Activated CD4-positive, alpha-beta T cell treated with anti-CD3 and anti-CD28 coated beads, Interleukin-2, amount 50 U/mL, for 16 hours (primary cell): ENCODE measurements at regions not wholly inside any gene's neighbourhood (a gene's known extent, or its start where the extent isn't known, plus 50 kb on each side); places are given as distances from the start of the nearest gene placed in this dataset.

Experiments used
- DNase-seq: peaks from one replicate; pipeline ENCODE4 v3.0.0-alpha.2; 2020

DNA sequence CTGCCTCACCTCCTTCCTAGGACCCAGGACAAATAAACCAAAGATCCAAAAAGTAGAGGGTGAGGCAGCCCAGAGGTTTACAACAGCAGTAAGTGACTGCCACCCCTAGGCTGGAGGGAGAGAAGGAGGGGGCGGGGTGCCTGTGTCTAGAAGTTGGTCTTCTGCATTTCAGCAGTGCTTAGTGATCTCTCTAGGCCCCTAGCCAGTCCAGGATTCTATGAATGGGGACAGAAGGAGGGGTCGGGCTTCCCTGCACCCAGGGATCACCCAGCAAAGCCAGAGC, 62.8 kb upstream of the KDM7A start:
- DNase-seq, result no peak

DNA sequence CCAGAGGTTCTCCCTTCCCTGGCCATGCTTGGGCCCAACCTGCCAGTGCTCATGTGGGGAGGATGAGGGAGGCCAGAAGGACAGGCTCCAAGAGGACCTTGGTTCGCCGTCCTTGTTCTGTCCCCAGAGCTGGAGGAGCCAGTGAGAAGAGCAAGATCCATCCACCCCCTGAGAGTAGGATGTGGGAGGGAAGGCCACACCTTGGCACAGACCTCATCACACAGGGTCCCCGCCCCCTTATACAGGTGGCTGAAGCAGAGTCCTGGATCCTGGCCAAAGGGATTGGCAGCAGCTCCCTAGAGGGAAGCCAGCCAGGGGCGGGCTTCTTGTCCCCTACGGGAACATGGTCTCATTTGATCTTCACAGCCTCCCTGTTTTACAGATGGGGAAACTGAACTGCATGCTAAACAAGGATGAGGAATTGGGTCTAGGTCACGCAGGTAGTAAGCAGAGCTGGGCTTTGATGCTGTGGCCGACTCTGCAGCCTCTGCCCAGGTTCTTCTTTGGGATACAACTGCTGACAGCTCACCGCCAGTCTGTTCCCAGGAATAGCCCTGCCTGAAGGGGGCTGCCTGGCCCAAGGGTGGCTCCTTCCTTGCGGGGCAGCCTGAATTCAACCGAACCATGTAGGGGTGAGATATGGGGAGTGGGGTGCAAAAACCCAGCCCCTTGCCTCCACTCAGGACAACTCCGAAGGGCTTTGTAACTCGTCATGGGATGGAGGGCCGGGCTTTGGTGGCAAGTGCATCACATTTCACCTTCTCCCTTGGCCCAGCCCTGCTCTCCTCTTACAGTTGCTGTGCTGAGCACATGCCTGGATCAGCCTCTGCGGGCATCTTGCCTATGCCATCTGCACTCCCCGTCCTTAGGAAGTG, 62.2 kb upstream of the KDM7A start:
- DNase-seq, result no peak

DNA sequence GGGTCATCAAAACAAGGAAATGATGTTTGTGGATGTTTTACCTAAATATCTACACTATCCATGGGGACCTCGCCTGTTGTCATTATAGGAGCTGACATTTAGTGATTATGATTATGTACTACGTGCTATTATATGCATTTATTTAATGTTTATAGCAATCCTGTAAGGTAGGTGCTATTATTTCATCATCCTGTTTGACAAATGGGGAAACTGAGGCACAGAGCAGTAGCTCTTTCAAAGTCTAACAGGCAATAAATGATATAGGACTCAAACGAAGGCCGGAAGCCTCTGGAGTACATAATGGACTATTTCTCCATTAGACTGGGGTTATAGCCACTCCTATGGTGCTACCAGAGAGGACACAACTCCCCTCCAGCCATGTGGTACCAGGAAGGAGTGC, 60.6 kb upstream of the KDM7A start:
- no peak for DNase-seq

DNA sequence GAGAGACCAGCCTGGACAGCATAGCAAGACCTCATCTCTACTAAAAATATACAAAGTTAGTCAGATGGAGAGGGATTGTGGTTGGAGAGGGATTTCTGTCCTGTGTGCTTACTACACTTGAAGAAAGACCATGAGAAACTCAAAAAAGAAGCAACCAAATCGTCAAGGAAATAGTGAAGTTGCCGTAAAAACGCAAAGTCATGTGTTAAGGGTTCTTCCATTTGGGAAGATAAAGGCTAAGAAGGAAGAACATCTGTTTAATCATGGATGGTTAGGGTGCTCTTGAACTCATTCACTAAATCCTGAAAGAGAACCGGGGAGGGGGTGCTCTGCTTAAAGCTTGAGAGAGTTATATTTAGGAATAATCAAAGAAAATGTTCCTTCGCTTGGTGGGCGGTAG, 59.8 kb upstream of the KDM7A start:
- no peak for DNase-seq

DNA sequence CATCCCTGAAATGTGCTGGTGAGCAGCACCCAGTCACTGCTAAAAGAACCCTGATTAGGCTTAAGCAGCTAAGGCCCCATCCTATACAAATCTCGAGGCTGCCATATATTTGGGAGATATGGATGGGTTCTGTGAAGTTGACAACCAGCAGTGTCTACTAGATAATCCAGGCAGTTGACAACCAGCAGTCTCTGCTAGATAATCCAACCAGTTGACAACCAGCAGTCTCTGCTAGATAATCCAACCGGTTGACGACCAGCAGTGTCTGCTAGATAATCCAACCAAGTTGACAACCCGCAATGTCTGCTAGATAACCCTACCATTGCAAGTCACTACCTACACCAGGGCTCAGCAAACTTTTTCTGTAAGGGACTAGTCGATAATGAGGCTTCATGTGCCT, 58.3 kb upstream of the KDM7A start:
- no peak for DNase-seq

DNA sequence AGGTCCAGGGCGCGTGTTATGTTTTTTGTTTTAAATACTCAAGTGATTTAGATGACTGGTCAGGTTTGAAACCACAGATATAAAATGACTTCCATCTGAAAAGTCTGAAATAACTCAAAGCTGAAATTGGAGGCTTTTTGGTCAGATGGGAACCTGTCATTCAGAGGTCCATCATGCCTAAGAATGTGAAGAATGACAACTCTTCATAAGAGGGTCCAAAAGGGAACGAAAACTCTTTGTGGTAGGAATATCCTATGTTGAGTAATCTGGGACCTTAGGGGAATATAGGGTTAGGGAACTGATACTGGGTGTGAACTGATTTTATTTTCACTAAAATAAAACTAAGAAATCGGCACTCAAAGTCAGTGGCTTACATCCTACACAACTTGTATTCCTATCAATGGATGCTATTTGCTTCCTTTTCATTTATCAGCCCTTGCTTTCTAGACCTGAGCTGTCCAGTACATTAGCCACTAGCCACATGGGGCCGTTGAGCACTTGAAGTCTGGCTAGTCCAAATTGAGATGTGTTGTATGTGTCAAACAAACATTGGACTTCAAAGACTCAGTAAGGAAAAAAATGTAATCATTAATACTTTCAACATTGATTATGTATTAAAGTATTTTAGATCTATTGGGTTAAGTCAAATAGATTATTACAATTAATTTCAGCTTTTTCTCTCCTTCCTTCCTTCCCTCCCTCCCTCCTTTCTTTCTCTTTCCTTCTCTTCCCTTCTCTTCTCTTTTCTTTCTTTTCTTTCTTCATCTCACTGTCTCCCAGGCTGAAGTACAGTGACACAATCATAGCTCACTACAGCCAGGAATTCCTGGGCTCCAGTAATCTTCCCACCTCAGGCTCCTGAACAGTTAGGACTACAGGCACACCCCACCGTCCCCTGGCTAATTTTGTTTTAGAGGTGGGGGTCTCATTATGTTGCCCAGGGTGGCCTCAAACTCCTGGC, 56.5 kb upstream of the KDM7A start:
- DNase-seq, result no peak

DNA sequence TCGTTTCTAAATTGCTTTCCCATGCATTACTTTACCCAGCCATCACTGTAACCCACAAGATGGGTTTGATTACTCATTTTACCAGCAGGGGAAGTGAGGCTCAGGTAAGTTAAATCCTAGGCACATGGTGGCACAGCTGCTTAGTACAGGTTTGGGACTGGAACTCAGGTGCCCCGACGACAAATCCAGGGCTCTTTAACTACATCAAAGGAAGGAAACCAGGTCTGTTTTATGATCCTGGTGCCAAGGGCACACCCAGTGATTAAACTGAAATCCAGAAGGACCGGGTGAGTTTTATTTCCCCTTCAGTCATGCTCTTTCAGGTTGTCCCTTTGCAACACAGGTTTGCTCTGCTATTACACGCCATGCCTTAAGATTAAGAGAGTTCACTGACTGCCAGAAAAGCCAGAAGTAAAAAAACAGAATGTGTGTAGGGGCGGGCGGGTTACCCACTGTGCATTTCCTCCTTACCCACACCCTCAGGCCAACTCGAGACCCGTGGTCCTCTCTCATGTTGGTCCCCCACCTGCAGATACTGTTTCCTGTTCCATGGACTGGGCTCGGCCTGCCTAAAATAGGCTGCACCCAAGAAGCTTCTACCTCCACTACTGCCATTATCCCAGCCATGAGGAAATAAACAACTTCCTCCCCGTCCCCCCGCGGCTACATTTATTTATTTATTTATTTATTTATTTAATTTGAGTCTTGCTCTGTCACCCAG, 55.1 kb upstream of the KDM7A start:
- DNase-seq, result no peak

DNA sequence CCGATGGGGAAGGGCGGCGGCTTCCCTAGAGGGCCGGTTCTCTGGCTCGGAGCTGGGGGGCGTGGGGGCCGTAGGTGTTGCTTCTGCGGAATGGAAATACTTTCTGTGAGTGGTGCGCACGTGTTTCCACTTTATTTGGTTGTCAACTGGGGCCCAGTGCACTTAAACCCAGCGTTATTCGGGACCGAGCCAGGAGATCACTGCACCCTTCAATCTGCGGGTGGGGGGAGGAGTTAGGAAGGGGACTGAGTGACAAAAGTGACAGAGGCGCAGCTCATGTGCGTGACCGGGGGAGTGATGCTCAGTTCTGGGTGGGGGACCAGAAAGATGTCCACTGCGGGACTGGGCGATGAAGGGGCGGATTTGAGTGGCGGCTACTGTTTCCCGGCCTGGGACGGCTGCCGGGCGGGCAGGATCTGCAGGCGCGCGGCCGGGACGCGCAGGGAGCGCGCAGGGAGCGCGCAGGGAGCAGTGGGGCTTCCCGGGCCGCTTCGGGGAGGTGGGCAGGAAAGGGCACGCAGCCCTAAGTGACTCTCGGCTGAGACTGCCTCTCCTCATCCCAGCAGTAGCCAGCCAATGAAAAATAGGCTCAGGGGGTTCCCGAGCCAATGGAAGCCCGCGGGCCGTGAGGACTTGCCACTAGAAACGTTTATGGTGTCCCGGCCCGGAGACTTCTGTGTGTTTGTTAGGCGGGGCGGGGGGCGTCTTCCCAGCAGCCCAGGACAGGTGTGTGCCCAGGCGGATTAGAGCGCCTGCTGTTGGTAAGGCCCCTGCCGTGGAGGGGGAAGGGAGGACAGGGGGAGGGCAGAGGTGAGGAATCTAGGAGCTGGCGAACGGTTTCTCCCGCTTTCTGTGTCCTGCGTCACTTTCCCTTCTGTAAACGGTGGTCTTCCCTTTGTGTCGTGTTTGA, 54.3 kb upstream of the KDM7A start:
- DNase-seq, result peak; percentile 80

DNA sequence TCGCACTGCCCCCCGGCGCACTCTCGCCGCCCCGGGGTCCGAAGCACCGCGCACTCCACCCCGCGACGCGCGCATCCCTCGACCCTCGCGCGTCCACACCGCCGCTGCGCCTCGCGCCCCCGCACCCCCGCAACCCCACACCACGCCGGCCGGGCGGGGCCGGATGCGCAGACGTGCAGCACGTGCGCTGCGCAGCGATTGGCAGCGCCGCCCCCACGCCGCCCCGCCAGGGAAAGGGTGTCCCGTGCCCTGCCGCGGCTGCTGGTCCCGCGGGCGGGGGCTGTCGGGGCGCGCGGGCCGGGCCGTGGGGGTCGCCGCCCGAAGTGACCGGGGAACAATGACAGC, 53.7 kb upstream of the KDM7A start:
- peak; percentile 79 for DNase-seq

DNA sequence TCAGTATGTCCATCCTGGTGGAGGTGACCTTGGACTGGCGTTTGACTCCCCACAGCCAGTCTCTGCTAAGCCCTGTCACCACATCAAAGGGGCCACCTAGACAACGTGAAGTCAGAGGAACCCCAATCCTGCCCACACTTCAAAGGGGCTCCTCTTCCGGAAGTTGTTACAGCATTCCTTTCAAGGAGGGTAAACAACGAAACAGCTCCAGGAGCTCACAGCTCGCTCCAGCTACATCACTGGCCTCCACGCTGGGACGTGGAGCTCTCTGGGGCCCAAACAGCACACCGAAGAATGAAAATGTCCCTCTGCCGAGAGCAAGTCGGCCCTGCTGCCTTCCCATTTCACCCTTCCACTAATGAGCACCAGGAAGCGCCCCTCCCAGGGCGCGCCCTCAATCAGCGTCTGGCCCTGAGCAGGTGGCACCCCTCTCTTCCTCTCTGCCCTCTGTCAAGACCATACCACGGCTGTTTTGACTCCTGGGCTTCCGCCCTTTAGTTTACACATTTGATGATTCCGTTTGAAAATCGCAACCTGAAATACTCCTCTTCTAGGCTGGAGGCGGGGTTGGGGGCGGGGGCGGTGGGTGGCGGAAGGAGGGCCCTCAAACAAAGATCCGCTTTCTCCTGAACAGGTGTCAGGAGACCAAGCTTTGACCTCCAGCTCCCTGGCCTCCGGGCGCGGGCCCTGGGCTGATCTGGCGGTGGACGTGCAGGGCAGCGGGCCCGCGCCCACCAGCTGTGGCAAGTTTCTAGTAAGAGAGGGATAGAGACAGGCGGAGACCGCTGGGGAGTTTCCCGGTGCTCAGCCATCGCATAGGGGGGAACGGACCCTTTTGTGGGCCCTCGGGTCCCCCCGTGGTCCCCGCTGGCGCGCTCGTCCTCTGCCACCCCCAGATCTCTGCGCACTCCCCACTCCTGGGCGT, 53.1 kb upstream of the KDM7A start:
- peak; percentile 91 for DNase-seq

DNA sequence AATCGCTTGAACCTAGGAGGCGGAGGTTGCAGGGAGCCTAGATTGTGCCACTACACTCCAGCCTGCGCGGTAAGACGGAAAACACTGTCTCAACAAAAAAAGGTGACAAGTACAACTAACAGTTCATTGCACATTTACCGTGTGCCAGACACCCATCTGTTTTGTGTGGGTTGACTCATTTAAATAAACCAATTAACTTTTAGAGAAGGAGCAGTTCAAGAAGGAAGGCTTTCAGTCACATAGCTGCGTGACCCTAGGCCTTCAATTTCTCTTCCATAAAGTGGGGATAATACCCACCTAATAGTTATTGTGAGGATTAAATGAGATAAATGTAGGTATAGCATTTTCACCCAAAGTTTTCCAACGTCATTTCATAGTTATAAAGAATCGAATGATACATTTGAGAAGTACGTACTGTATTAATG, 52.3 kb upstream of the KDM7A start:
- no peak for DNase-seq
